Caco-2 (cell line): ENCODE measurements at regions not wholly inside any gene's neighbourhood (a gene's known extent, or its start where the extent isn't known, plus 50 kb on each side); places are given as distances from the start of the nearest gene placed in this dataset.

ENCODE experiments used
- BruUV-seq: library from RNA; stranded (reverse); fragments of 400-500 nt; replicated peaks from 2 replicates; lab custom pipeline; 2021; lab: Mats Ljungman, UMichigan
- CTCF ChIA-PET: fragments of 300-600 bp; sonication (Branson Sonifier 250); formaldehyde crosslinking; loops from one replicate; lab custom pipeline; 2022; ENCODE audit warnings: antibody characterized with exemption; lab: Charles Lee
- POLR2A ChIA-PET: fragments of 300-600 bp; sonication (Branson Sonifier 250); formaldehyde crosslinking; loops from one replicate; lab custom pipeline; 2022; ENCODE audit warnings: antibody characterized with exemption; lab: Charles Lee
- DNase-seq, 2 experiments: peaks; one replicate each; pipeline versions ENCODE4 v3.0.0 to v3.0.0-alpha.2; 2020 to 2022
- H3K27me3 ChIP-seq: replicated peaks from 2 replicates; pipeline ENCODE4 v1.6.0; 2011; ENCODE audit warnings: low read length; ENCODE audit not compliant: control insufficient read depth, insufficient read depth
- H3K36me3 ChIP-seq: 2 replicates; pipeline ENCODE4 v1.5.1; 2011; ENCODE audit warnings: low read length; ENCODE audit not compliant: control insufficient read depth, insufficient read depth
- H3K4me1 ChIP-seq: fragments of 250-450 bp; sonication (Bioruptor Pico); 2 replicates; pipeline ENCODE4 v1.5.1; 2020; ENCODE audit warnings: mild to moderate bottlenecking
- H3K4me3 ChIP-seq: 2 replicates; pipeline ENCODE4 v1.5.1; 2011; ENCODE audit warnings: low read depth, mild to moderate bottlenecking, control low read depth, low read length
- H3K9me3 ChIP-seq: fragments of 250-450 bp; sonication (Bioruptor Pico); 2 replicates; pipeline ENCODE4 v1.5.1; 2020; ENCODE audit warnings: mild to moderate bottlenecking, moderate library complexity
- H3K27ac Mint-ChIP-seq: one replicate; pipeline ENCODE4 v1.8.0; 2022; ENCODE audit warnings: mixed read lengths; ENCODE audit not compliant: unreplicated experiment
- H3K27me3 Mint-ChIP-seq: one replicate; pipeline ENCODE4 v1.8.0; 2022; ENCODE audit warnings: mixed read lengths; ENCODE audit not compliant: insufficient read depth, unreplicated experiment
- H3K36me3 Mint-ChIP-seq: one replicate; pipeline ENCODE4 v1.8.0; 2022; ENCODE audit warnings: mild to moderate bottlenecking, mixed read lengths; ENCODE audit not compliant: insufficient read depth, unreplicated experiment
- H3K4me1 Mint-ChIP-seq: one replicate; pipeline ENCODE4 v1.8.0; 2022; ENCODE audit warnings: low read depth, mixed read lengths; ENCODE audit not compliant: unreplicated experiment
- H3K4me3 Mint-ChIP-seq: one replicate; pipeline ENCODE4 v1.8.0; 2022; ENCODE audit warnings: mild to moderate bottlenecking, moderate library complexity, mixed read lengths; ENCODE audit not compliant: unreplicated experiment
- H3K9me3 Mint-ChIP-seq: one replicate; pipeline ENCODE4 v1.8.0; 2022; ENCODE audit warnings: mixed read lengths; ENCODE audit not compliant: unreplicated experiment
- intact Hi-C: fragments of 100-400 bp; cut with micrococcal nuclease; formaldehyde crosslinking; loops from one replicate; pipeline ENCODE4 v1.10.0; 2022; ENCODE audit not compliant: unreplicated experiment
- TF ChIP-seq, protein P1 (sequence below), 2 experiments: fragments of 200-600 bp in 1 of 2; IDR thresholded peaks; 1 replicate in 1 of 2; 2 replicates in 1 of 2; pipeline versions ENCODE4 v1.5.1 to v1.8.0; 2011 to 2022; ENCODE audit warnings: antibody characterized with exemption in 1 of 2, control low read depth in 1 of 2, inconsistent platforms in 1 of 2, low read depth in 1 of 2, low read length in 1 of 2, mild to moderate bottlenecking in 1 of 2, moderate library complexity in 1 of 2; ENCODE audit not compliant: insufficient read depth in 1 of 2, severe bottlenecking in 1 of 2, unreplicated experiment in 1 of 2

DNA sequence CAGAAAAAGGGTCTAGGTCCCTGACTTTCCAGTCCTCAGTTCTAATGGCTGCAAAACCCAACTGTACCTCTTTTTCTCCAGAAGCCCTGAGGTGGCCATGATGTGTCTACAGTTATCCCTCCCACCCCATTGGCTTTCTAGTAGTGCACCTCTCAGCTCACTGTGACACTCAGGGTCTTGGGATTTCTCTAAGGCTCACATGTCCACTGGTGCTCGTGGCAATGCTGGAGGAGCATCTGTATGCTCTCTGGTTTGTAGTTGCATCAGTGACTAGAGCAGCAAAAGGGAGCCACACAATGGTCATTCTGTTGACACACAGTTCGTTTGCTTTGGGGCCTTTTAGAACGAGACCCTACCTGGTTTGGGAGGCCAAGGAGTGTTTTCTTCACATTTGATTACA, 81.6 kb upstream of the SYT6 start:
- no peaks in the 10 kb centered on the region for H3K36me3 Mint-ChIP-seq
- Histone ChIP-seq H3K36me3 (no peaks in the 10 kb centered on the region), H3K9me3 (no peaks in the 10 kb centered on the region), H3K27me3 (no peaks in the 10 kb centered on the region), H3K4me3 (no peak overlapping the region), H3K4me1 (no peaks in the 10 kb centered on the region)
- no peak overlapping the region for H3K4me3 Mint-ChIP-seq
- ChIA-PET CTCF (no interaction called here), POLR2A (no interaction called here)
- no peaks in the 10 kb centered on the region for H3K4me1 Mint-ChIP-seq
- no TSS peak for BruUV-seq
- H3K27me3 Mint-ChIP-seq: no peaks in the 10 kb centered on the region
- H3K9me3 Mint-ChIP-seq: no peaks in the 10 kb centered on the region
- intact Hi-C loops: no loop called here
- no peak overlapping the region for H3K27ac Mint-ChIP-seq
- no peak for DNase-seq
- TF ChIP-seq, protein P1, sequence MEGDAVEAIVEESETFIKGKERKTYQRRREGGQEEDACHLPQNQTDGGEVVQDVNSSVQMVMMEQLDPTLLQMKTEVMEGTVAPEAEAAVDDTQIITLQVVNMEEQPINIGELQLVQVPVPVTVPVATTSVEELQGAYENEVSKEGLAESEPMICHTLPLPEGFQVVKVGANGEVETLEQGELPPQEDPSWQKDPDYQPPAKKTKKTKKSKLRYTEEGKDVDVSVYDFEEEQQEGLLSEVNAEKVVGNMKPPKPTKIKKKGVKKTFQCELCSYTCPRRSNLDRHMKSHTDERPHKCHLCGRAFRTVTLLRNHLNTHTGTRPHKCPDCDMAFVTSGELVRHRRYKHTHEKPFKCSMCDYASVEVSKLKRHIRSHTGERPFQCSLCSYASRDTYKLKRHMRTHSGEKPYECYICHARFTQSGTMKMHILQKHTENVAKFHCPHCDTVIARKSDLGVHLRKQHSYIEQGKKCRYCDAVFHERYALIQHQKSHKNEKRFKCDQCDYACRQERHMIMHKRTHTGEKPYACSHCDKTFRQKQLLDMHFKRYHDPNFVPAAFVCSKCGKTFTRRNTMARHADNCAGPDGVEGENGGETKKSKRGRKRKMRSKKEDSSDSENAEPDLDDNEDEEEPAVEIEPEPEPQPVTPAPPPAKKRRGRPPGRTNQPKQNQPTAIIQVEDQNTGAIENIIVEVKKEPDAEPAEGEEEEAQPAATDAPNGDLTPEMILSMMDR (IDR thresholded peaks at IDR 0.05; ENCODE audit: insufficient read depth in 1 of 2, low read depth in 1 of 2, low read length in 1 of 2, severe bottlenecking in 1 of 2, unreplicated experiment in 1 of 2): no peak

- Mint-ChIP-seq H3K9me3 (no peaks in the 10 kb centered on the region), H3K36me3 (no peaks in the 10 kb centered on the region), H3K4me1 (no peaks in the 10 kb centered on the region), H3K4me3 (no peak overlapping the region), H3K27me3 (no peaks in the 10 kb centered on the region), H3K27ac (no peak overlapping the region)
- Histone ChIP-seq H3K27me3 (no peaks in the 10 kb centered on the region), H3K4me1 (no peaks in the 10 kb centered on the region), H3K4me3 (no peak overlapping the region), H3K36me3 (no peaks in the 10 kb centered on the region), H3K9me3 (no peaks in the 10 kb centered on the region)
- POLR2A ChIA-PET: no interaction called here
- CTCF ChIA-PET: no interaction called here
- no peak for DNase-seq
- TF ChIP-seq, protein P1 (IDR thresholded peaks at IDR 0.05; ENCODE audit: insufficient read depth in 1 of 2, low read depth in 1 of 2, low read length in 1 of 2, severe bottlenecking in 1 of 2, unreplicated experiment in 1 of 2): no peak
- BruUV-seq: no TSS peak
- intact Hi-C loops: no loop called here
Measured at GRCh38 chr1:114234408-114235124, 80.9 kb upstream of the SYT6 start.

DNA sequence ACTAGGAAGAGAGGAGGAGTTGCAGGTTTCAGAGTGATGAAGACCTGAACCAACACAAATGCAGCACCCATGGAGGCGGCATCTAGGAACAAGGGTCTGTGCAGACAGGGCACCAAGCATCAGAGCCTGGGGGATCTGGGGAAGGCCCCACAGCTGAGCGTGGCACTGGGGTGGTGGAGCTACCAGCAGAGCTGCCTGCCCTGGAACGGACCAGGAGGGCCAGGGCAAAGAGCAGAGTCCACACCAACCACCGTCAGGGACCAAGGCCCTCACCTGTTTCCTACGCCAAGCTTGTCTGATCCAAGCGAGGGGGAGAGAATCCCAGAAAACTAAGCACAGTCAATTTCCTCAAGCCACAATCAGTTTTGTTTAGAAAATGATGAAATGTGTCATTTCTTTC, 79.0 kb upstream of the SYT6 start:
- Mint-ChIP-seq H3K27ac (no peak overlapping the region), H3K4me1 (no peaks in the 10 kb centered on the region), H3K27me3 (no peaks in the 10 kb centered on the region), H3K9me3 (no peaks in the 10 kb centered on the region), H3K36me3 (no peaks in the 10 kb centered on the region), H3K4me3 (no peak overlapping the region)
- DNase-seq: no peak
- ChIA-PET CTCF (no interaction called here), POLR2A (no interaction called here)
- no peaks in the 10 kb centered on the region for H3K4me1 ChIP-seq
- no peak overlapping the region for H3K4me3 ChIP-seq
- intact Hi-C loops: no loop called here
- TF ChIP-seq, protein P1 (IDR thresholded peaks at IDR 0.05; ENCODE audit: insufficient read depth in 1 of 2, low read depth in 1 of 2, low read length in 1 of 2, severe bottlenecking in 1 of 2, unreplicated experiment in 1 of 2): no peak
- H3K9me3 ChIP-seq: no peaks in the 10 kb centered on the region
- no peaks in the 10 kb centered on the region for H3K27me3 ChIP-seq
- H3K36me3 ChIP-seq: no peaks in the 10 kb centered on the region
- BruUV-seq: no TSS peak
